ENCODE measurements at regions not wholly inside any gene's neighbourhood (a gene's known extent, or its start where the extent isn't known, plus 50 kb on each side); places are given as distances from the start of the nearest gene placed in this dataset.
A peak's percentile ranks its signal among the peaks of the same experiment; 100 is the strongest.

DNA sequence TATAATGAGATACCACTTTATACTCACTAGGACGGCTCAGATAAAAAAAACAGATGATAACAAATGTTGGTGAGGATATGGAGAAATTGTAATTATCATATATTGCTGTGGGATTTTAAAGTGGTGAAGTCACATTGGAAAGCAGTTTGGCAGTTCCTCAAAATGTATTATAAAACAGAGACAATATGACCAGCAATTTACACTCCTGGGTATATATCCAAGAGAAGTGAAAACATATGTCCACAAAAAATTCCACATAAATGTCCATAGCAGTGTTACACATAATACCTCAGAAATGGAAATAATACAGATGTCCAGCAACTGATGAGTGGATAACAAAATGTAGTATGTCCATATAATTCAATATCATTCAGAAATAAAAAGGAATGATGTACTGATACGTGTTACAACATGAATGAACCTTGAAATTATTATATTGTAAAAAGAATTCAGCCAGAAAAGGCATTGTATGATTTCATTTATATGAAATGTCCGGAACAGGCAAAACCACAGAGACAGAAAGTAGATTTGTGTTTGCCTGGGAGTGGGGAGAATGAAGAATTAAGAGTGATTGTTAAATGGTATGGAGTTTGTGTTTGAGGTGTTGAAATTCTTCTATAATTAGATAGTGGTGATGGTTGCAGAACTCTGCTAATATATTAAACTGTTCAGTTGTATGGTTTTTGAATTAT is 220.9 kb downstream of the SLC7A11 start:
- no peak for DNase-seq (ENCODE audit: low spot score)

DNA sequence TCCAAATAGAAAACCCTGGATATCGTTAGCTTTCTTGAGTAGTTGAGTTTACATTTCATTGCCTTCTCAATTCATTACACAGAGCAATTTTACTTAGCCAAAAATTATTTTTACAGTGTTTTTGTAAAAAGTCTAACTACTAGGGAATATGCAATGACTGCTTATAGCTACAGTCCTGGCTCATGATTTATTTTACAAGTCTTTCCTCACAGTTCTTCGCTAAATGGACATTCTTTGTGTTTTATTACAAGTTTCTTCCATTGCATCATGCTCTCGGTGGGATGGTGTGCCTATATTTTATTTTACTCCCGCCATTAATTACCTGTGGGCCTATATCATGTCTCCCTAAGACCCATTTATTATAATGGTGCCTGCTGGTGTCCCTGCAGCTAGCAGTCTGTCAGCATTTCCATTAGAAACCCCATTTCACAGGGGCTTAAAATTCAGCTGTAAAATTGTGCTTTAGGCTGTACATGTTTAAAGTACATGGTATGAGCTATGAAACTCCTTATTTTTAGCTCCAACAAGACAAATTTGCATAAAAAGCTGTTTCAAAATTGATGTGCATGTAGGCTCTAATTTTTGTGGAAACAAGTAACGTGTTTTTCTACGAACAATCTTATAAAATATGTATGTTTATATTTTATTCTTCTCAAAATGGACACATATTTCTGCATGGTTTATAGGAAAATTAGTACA is 227.4 kb downstream of the SLC7A11 start:
- no peak for DNase-seq (ENCODE audit: low spot score)

- DNase-seq (ENCODE audit: low spot score) = no peak
Observed at GRCh38 chr4:138013625-138014024, 228.5 kb downstream of the SLC7A11 start.

- DNase-seq (ENCODE audit: low spot score) = no peak
Observed at GRCh38 chr4:138010639-138011038, 231.5 kb downstream of the SLC7A11 start.

DNA sequence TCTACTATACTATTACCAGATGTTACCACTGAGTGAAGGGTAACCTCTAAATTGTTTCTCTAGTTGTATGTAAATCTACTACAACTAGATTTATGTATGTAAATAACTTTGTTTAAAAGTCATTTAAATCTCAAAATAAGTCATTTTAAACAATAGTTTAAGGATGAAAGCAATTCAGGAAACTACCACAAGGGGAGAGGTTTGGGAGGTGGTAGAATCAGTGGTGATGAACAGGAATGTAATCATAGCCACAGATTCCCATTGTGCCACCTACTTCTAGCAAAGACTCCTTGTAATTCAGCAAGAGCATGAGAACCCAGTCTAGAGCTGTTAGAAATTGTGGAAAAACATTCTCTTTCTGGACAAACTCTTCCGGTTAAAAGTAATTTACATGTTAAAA is 234.6 kb downstream of the SLC7A11 start:
- DNase-seq (ENCODE audit: low spot score) = peak; percentile 9

DNA sequence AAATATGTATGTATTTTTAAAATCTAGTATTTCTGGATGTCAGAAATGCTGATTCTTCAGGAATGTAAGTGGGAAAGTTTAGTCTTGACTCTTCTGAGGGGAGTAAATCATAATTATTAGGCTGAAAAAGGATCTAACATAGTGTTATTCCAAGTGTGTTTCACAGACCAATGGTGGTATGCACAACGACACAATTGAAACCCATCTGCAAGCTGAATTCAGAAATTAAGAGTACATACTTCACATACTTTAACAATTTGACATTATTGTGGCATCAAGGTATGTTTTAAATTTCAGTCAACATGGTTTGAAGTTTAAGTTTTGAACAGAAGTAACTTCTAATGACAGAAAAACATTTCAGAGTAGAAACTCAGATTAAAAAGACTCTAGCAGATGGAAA is 236.7 kb downstream of the SLC7A11 start:
- no peak for DNase-seq (ENCODE audit: low spot score)

DNA sequence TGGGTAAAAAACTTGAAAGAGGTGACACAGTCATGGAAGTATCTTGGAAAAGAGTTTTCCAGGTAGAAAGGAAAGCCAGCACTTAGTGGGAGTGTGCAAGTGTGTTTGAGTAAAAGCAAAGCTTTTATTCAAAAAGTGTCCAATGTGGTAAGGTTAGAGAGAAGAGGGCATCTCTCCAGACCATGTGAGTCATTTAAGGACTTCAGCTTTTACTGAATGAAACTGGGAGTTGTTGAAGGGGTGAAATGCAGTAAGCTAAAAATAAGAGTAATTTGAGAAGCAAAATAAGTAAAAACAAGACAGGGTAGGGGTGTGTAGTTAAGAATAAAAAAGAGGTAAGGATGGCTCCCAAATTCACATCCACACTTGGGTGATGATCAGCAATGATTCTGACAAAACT is 238.9 kb downstream of the SLC7A11 start:
- DNase-seq (ENCODE audit: low spot score) = no peak

DNA sequence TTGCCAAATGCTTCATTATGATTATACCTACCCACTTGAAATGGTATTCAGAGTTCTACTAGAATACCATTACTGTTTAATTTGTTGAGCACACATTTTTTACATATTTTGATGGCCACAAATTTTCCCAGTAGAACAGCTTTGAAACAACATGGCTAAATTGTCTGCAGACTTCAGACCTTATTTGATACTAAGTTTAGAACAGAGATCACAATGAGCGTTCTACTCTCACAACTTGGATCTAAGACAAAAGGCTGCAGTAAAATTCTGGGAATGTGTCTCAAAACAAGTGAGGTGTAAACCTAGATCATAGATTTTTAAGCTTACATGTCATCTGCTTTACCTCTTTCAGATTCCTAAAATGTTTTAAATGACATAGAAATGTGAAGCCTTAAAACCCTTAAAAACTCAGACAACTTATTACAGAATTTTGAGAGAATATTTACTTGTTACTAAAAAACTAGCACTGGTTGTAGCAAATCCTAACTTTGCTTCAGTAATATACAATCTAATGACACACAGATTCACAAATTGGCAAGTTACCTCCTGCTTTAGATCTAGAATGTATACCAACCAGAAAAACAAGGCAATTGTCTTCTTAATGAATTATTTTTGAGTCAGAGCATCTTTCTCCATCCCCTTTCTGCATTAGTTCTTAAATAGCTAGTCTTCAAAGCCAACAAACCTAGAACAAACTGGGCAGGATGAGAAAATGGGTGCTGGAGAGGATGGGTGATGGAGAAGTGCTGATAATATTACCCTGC is 243.3 kb downstream of the SLC7A11 start:
- no peak for DNase-seq (ENCODE audit: low spot score)

DNA sequence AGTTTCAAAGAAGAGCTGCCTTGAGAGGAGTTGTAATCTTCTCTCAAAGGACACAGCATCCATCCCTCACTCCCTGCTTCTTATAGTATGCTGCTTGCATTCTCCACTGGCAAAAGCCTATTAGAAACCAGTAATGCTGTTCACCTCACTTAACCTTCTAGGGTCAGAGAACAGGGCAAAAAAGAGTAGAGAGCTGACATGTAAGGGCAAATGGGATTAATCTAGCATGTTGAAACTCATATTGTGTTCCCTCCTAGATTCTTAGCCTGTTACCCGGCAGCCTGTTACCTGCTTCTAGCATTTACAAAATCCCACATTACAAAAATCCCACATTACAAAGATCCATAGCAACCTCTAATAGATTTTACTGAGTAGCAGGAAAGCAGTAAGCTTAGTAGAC is 244.7 kb downstream of the SLC7A11 start:
- DNase-seq (ENCODE audit: low spot score) = no peak

DNA sequence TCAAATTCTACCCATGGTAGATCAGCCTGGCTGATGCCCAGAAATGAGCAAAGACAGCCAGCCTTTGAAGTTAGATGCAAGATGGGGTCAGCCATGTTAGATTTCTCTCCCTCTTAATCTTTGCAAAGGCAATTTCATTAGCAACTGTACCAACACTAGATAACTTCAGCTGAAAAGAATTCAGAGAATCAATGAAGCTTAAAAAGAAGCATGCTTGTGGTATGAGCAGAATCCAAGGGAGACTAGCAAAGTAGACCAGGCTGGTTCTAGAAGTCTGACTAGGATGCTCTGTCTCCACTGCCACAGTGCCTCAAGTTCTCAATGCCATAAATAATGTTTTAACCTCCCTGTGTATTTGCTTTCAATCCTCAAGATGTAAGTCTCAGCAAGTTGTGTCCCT is 247.3 kb downstream of the SLC7A11 start:
- no peak for DNase-seq (ENCODE audit: low spot score)

DNA sequence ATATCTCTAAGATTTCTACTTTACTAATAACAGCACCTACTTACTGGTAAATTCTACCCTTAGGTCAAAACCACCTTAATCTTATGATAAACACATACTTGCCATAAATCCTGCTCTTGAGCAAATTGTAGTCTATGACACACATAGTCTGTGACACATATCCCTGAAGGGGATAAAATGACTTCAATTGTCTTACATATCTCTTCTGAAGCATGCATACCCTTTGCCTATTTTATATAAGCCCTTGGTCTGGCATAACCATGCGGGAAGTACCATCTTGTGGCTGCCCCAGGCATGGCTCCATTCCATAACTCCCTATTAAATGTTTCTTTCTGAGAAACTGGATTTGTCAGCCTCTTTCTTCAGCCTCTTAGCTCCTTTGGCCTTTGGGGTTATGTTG is 248.9 kb downstream of the SLC7A11 start:
- DNase-seq (ENCODE audit: low spot score) = no peak

GRCh38 chr4:137981277-137981676 is 260.9 kb downstream of the SLC7A11 start:
- no peak for DNase-seq (ENCODE audit: low spot score)

- DNase-seq (ENCODE audit: low spot score) = no peak
Observed at GRCh38 chr4:137980641-137981040, 261.5 kb downstream of the SLC7A11 start.

DNA sequence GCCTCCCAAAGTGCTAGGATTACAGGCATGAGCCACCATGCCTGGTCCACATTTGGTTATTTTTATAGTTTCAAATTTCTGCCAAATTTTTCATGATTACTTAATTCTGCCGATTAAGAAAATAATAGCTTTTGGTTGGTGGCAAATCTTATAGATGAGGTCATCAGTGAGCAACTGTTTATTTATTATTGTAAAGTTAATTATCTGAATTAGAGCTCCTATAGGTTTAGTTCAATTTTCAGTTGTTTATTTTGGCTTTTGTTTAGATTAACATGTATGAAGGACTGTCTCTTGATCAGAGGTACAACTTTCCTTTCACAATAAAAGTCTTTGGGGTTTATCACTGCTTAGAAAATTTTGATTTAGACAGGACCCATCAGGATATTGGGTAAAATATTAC is 262.2 kb downstream of the SLC7A11 start:
- no peak for DNase-seq (ENCODE audit: low spot score)

GRCh38 chr4:137968956-137969678 is 273.0 kb downstream of the SLC7A11 start:
- peak; percentile 8 for DNase-seq (ENCODE audit: low spot score)

GRCh38 chr4:137967480-137968190 is 274.5 kb downstream of the SLC7A11 start:
- DNase-seq (ENCODE audit: low spot score) = no peak

DNA sequence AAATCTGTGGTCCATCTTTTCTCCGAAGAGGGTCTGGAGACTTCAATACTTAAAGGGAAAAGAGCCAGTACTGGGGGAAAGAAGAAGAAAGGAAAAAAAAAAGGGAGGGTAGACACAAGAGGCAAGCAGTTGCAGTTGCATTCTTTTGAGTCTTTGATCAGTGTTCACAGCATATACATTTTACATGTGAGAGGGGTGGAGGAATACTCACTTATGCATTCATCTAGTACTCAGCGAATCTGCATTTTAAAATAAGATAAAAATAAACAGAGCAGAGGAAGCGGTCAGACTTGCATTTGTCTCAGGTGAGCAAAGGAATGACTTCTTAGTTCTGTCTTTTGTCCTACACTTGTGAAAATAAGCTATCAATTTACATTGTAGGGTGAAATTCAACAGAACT is 275.6 kb downstream of the SLC7A11 start:
- DNase-seq (ENCODE audit: low spot score) = no peak

- DNase-seq (ENCODE audit: low spot score) = no peak
Observed at GRCh38 chr4:137961051-137961438, 281.1 kb downstream of the SLC7A11 start.

DNA sequence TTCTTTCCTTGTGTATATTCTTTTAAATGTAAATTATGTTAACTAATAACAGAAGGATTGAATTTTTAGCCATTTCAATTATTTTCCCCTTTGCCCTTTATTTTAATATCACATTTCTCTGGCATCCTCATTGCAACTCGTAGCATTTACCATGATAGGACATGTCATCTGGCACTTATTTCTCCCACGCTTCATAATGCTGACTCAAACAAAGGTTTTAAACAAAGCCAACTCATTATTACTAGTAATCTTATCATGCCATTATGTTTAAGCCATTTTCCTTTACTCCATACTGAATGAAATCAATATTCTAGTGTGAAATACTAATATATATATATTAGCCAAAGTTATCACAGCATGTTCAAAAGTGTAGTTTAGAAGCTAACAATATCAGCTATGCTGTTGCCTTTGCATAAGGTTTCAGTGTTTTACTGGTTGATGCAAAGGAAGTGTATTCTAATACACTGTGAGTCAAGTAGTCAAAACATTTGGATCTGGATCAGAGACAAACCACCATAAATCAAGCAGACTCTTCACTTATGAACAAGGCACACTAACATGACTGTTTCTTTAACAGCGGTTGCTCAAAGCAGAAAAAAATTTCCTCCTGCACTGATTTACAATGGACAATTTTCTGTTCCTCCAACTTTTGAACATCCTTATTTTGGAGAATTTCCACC is 281.6 kb downstream of the SLC7A11 start:
- no peak for DNase-seq (ENCODE audit: low spot score)

GRCh38 chr4:137957806-137958205 is 284.3 kb downstream of the SLC7A11 start:
- no peak for DNase-seq (ENCODE audit: low spot score)

- no peak for DNase-seq (ENCODE audit: low spot score)
Observed at GRCh38 chr4:137956256-137956655, 285.9 kb downstream of the SLC7A11 start.
